CD4-positive, alpha-beta T cell treated with Interleukin-6 for 4 hours (primary cell): ENCODE measurements at regions not wholly inside any gene's neighbourhood (a gene's known extent, or its start where the extent isn't known, plus 50 kb on each side); places are given as distances from the start of the nearest gene placed in this dataset.

Source experiments
- DNase-seq: peaks from one replicate; pipeline ENCODE4 v3.0.0-alpha.2; 2020; ENCODE audit warnings: mixed read lengths

GRCh38 chr7:25759748-25760147, 392.2 kb upstream of the NFE2L3 start:
- DNase-seq = no peak

GRCh38 chr7:25762511-25763462, 389.2 kb upstream of the NFE2L3 start:
- no peak for DNase-seq

- no peak for DNase-seq
Observed at GRCh38 chr7:25763463-25763860, 388.5 kb upstream of the NFE2L3 start.

GRCh38 chr7:25765110-25765655, 386.8 kb upstream of the NFE2L3 start:
- DNase-seq = no peak

- no peak for DNase-seq
Observed at GRCh38 chr7:25770235-25770634, 381.8 kb upstream of the NFE2L3 start.

- no peak for DNase-seq
Observed at GRCh38 chr7:25770670-25771069, 381.3 kb upstream of the NFE2L3 start.

GRCh38 chr7:25771491-25771890, 380.5 kb upstream of the NFE2L3 start:
- DNase-seq = no peak

- no peak for DNase-seq
Observed at GRCh38 chr7:25772802-25773201, 379.2 kb upstream of the NFE2L3 start.

GRCh38 chr7:25774675-25775074, 377.3 kb upstream of the NFE2L3 start:
- DNase-seq = no peak

- no peak for DNase-seq
Observed at GRCh38 chr7:25775570-25775969, 376.4 kb upstream of the NFE2L3 start.

- DNase-seq = no peak
Observed at GRCh38 chr7:25775999-25776743, 375.8 kb upstream of the NFE2L3 start.

- DNase-seq = no peak
Observed at GRCh38 chr7:25776744-25777123, 375.3 kb upstream of the NFE2L3 start.

- no peak for DNase-seq
Observed at GRCh38 chr7:25777969-25778708, 373.9 kb upstream of the NFE2L3 start.

- DNase-seq = no peak
Observed at GRCh38 chr7:25779002-25779546, 372.9 kb upstream of the NFE2L3 start.

GRCh38 chr7:25780904-25781303, 371.1 kb upstream of the NFE2L3 start:
- no peak for DNase-seq

GRCh38 chr7:25781704-25782103, 370.3 kb upstream of the NFE2L3 start:
- DNase-seq = no peak

GRCh38 chr7:25786936-25787335, 365.1 kb upstream of the NFE2L3 start:
- DNase-seq = no peak

GRCh38 chr7:25787336-25787735, 364.7 kb upstream of the NFE2L3 start:
- DNase-seq = no peak

- no peak for DNase-seq
Observed at GRCh38 chr7:25788371-25788770, 363.6 kb upstream of the NFE2L3 start.

GRCh38 chr7:25788961-25789620, 362.9 kb upstream of the NFE2L3 start:
- no peak for DNase-seq

- DNase-seq = no peak
Observed at GRCh38 chr7:25789701-25790640, 362.0 kb upstream of the NFE2L3 start.
